Cardiac fibroblast (primary cell): ENCODE measurements at regions not wholly inside any gene's neighbourhood (a gene's known extent, or its start where the extent isn't known, plus 50 kb on each side); places are given as distances from the start of the nearest gene placed in this dataset.
A peak's percentile ranks its signal among the peaks of the same experiment; 100 is the strongest.

Experiments used
- DNase-seq, 2 donors: peaks; one replicate each; pipeline versions ENCODE4 v3.0.0 to v3.0.0-alpha.2; 2010; ENCODE audit warnings: low read depth in 2 of 2
- H3K4me3 ChIP-seq, 2 donors: replicated peaks in 1 of 2; 1 replicate in 1 of 2; 2 replicates in 1 of 2; pipeline ENCODE4 v1.5.1; 2011; ENCODE audit warnings: low read depth in 2 of 2, low read length in 2 of 2, mild to moderate bottlenecking in 2 of 2, moderate library complexity in 1 of 2
- TF ChIP-seq, protein P1 (sequence below): IDR thresholded peaks from one replicate; pipeline ENCODE4 v1.5.1; 2011; ENCODE audit warnings: low read depth, mild to moderate bottlenecking, low read length, inconsistent platforms

DNA sequence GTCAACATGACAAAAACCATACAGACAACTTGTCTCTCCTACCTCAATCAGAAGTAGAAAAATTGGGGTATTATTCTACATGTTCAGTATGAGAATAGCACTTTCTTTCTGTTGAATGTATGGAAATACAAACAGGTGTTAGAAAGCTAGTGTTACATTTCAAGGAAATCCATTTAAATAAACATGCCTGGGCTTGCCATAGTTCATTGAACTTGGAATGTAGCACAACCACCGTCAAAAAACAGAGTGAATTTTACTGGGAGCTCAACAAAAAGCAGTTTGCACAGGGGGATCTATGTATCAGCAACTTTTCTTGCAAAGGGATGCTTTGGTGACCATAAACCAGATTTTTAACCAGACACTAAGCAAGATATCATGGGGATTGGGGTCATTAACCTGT, 307.9 kb upstream of the SMARCA2 start:
- no peak for DNase-seq
- TF ChIP-seq, protein P1, sequence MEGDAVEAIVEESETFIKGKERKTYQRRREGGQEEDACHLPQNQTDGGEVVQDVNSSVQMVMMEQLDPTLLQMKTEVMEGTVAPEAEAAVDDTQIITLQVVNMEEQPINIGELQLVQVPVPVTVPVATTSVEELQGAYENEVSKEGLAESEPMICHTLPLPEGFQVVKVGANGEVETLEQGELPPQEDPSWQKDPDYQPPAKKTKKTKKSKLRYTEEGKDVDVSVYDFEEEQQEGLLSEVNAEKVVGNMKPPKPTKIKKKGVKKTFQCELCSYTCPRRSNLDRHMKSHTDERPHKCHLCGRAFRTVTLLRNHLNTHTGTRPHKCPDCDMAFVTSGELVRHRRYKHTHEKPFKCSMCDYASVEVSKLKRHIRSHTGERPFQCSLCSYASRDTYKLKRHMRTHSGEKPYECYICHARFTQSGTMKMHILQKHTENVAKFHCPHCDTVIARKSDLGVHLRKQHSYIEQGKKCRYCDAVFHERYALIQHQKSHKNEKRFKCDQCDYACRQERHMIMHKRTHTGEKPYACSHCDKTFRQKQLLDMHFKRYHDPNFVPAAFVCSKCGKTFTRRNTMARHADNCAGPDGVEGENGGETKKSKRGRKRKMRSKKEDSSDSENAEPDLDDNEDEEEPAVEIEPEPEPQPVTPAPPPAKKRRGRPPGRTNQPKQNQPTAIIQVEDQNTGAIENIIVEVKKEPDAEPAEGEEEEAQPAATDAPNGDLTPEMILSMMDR = no peak
- no peak overlapping the region for H3K4me3 ChIP-seq

DNA sequence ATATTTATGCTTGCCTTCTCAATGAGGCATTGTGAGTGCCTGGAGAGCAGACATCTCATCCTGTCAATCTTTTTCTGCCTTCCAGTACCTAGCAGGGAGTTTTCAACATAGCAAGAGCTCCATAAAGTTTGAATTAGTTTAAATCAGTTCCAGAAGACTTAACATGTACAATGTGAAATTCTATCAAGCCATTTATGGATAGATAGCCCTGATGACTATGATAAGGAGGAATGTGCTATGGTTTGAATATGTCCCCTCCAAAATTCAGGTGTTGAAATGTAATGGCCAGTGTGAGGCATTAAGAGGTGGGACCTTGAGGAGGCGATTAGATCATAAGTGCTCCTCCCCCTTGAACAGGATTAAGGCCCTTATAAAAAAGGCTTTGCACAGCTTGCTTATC, 306.9 kb upstream of the SMARCA2 start:
- no peak overlapping the region for H3K4me3 ChIP-seq
- DNase-seq = no peak
- TF ChIP-seq, protein P1 = no peak

DNA sequence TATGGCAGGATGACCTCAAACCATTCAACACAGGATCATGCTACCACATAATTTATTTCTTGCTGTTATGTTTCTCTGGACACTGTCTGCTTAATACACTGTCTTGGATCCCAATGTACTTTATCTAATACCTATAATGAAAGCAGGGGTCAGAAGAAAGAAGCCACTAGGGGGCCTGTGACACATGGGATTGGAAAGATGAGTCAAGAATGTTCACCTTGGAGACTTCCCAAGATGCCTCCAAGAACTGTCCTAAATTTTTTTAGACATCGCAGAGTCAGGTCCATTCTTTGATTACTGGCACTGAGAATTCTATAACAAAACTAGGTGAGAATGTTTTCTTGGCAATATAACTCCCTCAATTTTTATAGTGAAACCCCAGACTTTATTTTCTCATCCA, 305.8 kb upstream of the SMARCA2 start:
- peak in 1 of 2 donors; percentile 9 for DNase-seq
- no peak overlapping the region for H3K4me3 ChIP-seq
- TF ChIP-seq, protein P1 = no peak

DNA sequence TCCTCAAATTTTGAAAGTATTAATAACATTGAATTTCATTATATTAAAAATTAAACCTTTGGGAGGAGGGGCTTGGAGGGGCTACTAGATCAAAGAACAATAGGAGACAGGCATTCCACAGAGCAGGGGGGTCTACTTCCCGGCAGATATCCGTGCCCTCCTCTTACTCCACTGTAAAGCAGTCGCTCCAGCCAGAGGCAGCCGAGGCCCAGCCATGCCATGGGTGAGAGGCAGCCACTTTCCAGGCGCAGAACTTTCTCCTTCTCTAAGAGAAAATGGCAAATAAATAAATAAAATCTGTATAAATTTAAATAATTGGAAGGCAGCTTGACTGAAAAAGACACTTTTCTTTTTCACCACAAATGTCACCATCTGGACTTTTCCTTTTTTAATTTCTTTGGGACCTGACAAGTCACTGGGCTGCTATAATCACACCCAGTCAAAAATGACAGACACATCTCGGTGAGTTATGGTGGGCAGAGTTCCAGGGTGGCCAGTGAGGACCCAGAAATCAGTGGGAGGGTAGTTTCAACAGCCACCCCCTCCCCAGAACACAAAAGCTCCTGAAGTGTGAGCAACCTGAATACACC, 302.2 kb upstream of the SMARCA2 start:
- no peak overlapping the region for H3K4me3 ChIP-seq
- TF ChIP-seq, protein P1 = no peak
- no peak for DNase-seq

DNA sequence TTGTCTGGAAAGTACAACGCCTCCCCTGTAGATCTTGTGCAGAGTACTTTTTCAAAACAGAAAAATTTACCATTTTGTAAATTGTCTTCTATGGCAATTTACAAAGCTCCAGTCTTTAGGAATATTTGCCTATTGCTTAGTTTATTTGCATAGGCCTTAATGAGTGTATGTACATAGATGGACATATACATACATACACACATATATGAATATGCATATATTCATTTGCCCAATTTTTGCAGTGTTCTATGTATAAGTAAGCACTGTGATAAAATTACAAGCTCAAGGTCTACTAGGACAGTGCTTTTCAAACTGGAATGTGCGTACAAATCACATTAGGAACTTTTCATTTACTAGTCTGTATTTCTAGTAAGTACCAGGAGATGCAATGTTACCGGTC, 301.3 kb upstream of the SMARCA2 start:
- DNase-seq = no peak
- TF ChIP-seq, protein P1 = no peak
- no peak overlapping the region for H3K4me3 ChIP-seq

DNA sequence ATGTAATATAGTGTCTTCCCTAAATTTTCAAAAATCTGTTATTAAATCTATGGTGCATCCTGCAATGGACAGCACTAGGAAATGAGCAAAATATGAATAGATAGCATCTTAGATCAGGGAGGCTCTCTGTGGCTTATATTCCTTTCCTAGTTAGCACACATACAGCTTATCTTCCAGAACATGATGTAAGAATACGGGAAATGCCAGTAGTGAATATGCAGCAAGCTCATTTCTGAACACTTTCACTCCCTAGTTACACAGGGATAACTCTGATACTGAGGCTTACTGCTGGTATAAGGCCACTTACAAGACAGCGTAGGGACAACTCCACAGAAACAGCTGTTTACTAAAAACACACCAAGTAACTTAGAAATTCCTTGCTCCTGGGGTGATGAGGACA, 297.3 kb upstream of the SMARCA2 start:
- no peak overlapping the region for H3K4me3 ChIP-seq
- TF ChIP-seq, protein P1 = no peak
- DNase-seq = no peak

DNA sequence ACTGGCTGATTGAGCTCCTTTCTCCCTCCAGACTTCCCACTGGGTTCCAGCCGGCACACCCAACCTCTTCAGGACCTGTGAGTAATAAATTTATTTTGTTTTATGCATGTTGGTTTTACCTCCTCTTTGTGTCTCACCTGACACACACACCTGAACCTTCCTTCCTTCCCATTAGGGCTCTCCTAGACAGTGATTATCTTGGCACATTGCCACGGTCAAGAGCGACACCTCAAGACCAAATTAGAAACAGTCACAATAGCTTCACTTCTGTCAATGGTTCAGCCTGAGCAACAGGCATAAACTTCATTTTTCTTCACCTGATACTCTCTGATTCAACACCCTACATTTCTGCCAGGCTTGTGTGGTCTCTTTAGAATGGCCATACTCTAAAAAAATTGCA, 296.3 kb upstream of the SMARCA2 start:
- no peak for DNase-seq
- no peak overlapping the region for H3K4me3 ChIP-seq
- TF ChIP-seq, protein P1 = no peak
